ENCODE measurements at regions not wholly inside any gene's neighbourhood (a gene's known extent, or its start where the extent isn't known, plus 50 kb on each side); places are given as distances from the start of the nearest gene placed in this dataset.

DNA sequence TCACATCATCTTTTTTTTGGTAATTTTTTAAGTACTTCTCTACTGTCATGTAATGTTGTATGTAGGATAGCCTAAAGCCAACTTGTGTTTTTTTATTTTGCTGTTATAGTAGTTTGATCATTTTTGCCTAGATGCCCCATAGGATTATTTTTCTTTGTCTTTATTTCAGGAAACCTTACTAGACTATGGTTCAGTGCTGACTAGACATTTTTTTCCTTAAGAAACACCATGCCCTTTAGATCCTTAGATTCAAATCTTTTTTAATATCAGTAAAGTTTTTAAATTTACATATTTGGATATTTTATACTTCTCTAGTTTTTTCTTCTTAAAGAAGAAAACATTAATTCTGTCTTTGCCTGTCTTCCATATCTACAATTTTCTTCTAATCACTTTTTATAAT is 221.3 kb downstream of the IDS start:
- DNase-seq (ENCODE audit: low read depth), result no peak
- H3K4me3 ChIP-seq (ENCODE audit: low read length), result no peak overlapping the region
- TF ChIP-seq, protein P1, sequence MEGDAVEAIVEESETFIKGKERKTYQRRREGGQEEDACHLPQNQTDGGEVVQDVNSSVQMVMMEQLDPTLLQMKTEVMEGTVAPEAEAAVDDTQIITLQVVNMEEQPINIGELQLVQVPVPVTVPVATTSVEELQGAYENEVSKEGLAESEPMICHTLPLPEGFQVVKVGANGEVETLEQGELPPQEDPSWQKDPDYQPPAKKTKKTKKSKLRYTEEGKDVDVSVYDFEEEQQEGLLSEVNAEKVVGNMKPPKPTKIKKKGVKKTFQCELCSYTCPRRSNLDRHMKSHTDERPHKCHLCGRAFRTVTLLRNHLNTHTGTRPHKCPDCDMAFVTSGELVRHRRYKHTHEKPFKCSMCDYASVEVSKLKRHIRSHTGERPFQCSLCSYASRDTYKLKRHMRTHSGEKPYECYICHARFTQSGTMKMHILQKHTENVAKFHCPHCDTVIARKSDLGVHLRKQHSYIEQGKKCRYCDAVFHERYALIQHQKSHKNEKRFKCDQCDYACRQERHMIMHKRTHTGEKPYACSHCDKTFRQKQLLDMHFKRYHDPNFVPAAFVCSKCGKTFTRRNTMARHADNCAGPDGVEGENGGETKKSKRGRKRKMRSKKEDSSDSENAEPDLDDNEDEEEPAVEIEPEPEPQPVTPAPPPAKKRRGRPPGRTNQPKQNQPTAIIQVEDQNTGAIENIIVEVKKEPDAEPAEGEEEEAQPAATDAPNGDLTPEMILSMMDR (conservative IDR thresholded peaks at IDR 0.05; ENCODE audit: low read depth, low read length), result no peak

DNA sequence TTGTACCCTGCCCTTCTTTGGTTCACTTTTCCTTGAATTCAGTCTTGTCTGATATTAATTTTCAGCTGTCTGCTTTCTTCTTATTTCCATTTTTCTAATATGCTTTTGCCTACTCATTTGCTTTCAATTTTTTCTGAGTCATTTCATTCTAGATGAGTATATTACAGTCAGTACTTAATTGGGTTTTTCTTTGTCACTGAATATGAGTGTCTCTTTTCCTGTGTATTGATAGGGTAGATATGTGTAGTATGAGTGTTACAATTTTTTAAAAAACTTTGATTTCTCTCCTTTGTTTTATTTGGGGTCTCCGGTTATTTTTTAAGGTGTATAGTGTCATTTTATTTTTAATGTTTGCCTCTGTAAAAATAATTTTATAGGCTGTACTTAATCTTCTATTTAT is 222.2 kb downstream of the IDS start:
- TF ChIP-seq, protein P1 (conservative IDR thresholded peaks at IDR 0.05; ENCODE audit: low read depth, low read length), result no peak
- H3K4me3 ChIP-seq (ENCODE audit: low read length), result no peak overlapping the region
- DNase-seq (ENCODE audit: low read depth), result no peak

DNA sequence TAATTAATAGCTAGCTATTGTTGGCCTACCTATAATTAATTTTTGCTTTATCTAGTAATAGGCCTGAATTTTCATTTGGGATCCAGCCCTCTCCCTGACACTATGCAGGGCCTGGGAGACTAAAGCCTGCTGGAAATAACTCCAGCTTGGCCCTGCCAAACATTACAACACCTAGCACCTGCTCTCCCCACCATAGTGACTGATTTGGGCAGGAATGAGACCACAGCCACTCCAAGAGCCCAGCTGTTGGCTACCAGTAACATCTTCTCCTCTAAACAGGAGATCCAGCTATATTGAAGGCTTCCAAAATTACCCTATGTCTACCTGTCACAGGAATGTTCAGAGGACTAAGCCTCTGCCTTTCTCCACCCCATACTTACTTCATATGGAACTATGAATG is 225.1 kb downstream of the IDS start:
- DNase-seq (ENCODE audit: low read depth), result no peak
- TF ChIP-seq, protein P1 (conservative IDR thresholded peaks at IDR 0.05; ENCODE audit: low read depth, low read length), result no peak
- no peak overlapping the region for H3K4me3 ChIP-seq (ENCODE audit: low read length)

DNA sequence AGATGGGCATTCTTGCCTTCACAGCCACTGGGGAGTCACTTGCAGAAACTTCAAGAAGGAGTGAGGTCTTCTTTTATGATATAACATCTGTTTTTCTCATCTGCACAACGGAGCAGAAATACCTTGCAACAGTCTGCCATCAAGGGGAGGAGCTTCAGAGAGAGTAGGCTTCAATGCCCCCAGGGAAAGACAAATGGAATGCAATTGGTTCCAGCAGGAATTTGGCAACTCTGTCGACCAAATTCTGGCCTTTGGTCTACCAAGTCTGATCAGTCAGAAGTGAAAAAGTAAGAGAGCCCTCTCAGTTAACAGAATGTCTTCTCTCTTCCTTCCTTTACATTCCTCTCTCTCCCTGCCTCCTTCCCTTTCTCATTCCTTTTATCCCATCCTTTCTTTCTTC is 229.3 kb downstream of the IDS start:
- H3K4me3 ChIP-seq (ENCODE audit: low read length), result no peak overlapping the region
- DNase-seq (ENCODE audit: low read depth), result no peak
- TF ChIP-seq, protein P1 (conservative IDR thresholded peaks at IDR 0.05; ENCODE audit: low read depth, low read length), result no peak

DNA sequence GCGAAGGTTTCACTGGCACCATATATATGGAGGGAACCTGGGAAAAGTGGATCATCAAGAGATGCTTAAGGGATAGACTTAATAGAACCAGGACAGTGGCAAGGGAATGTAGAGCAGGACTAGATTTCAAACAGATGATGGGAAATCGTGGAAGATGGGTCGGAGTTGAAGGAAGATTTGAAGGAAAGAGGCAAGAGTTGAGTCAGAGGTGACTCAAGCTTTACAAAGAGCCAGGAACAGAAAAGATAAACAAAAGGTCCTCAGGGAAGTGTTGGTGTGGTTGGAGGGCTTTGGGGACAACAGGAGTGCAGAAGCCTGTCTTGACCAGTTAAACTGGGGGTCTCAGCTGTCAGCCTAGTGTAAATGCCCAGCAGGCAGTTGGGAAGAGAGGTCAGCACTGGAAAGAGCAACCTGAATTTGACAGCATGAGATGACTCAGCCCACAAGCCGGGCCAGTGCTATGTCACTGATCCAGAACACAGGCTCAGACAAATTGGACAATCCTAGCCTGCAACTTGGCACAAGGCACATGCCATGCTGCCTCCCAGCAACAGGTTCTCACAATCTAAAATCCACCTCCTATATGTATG is 230.5 kb downstream of the IDS start:
- no peak for DNase-seq (ENCODE audit: low read depth)
- no peak overlapping the region for H3K4me3 ChIP-seq (ENCODE audit: low read length)
- TF ChIP-seq, protein P1 (conservative IDR thresholded peaks at IDR 0.05; ENCODE audit: low read depth, low read length), result no peak

DNA sequence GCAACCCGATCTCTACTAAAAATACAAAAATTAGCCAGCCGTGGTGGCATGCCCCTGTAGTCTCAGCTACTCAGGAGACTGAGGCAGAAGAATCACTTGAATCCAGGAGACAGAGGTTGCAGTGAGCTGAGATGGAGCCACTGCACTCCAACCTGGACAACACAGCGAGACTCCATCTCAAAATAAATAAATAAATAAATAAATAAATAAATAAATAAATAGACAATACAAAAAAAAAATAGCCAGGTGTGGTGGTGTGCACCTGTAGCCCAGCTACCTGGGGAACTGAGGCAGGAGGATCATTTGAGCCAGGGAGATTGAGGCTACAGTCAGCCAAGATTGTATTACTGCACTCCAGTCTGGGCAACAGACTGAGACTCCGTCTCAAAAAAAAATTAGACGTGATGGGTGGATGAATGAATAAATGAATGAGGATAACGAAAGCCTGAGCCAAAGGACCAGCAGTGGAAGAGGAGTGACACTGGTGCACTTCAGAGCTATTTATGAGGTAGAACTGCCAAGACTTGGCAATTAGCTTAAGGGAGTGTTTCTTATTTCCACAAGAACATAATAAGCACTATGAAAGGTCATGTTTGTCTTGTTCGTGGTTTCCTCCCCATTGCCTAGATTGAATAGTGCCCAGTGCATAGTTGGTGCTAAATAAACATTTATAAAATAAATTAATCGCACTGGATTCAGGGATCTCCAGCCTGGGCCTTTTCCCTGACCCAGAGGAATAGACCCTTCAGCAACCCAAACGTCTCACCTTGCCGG is 232.2 kb downstream of the IDS start:
- TF ChIP-seq, protein P1 (conservative IDR thresholded peaks at IDR 0.05; ENCODE audit: low read depth, low read length), result no peak
- no peak for DNase-seq (ENCODE audit: low read depth)
- no peak overlapping the region for H3K4me3 ChIP-seq (ENCODE audit: low read length)
